Germinal center (tissue), 1 donor: ENCODE measurements at regions not wholly inside any gene's neighbourhood (a gene's known extent, or its start where the extent isn't known, plus 50 kb on each side); places are given as distances from the start of the nearest gene placed in this dataset.

ENCODE experiments used
- DNase-seq: peaks from one replicate; pipeline ENCODE4 v3.0.0; 2012; ENCODE audit warnings: mixed read lengths, low spot score

GRCh38 chr4:131081069-131081468 lies 1985.1 kb downstream of the C4orf33 start:
- no peak for DNase-seq

GRCh38 chr4:131084997-131085396 lies 1989.0 kb downstream of the C4orf33 start:
- no peak for DNase-seq

GRCh38 chr4:131091896-131092295 lies 1995.9 kb downstream of the C4orf33 start:
- no peak for DNase-seq

GRCh38 chr4:131093303-131093702 lies 1997.4 kb downstream of the C4orf33 start:
- DNase-seq, result no peak

- no peak for DNase-seq
Measured at GRCh38 chr4:131098976-131099375, 2003.0 kb downstream of the C4orf33 start.

GRCh38 chr4:131113273-131113672 lies 2017.3 kb downstream of the C4orf33 start:
- DNase-seq, result no peak

GRCh38 chr4:131113704-131114103 lies 2017.8 kb downstream of the C4orf33 start:
- no peak for DNase-seq

- DNase-seq, result no peak
Measured at GRCh38 chr4:131119661-131120060, 2023.7 kb downstream of the C4orf33 start.

GRCh38 chr4:131137196-131137595 lies 2011.9 kb upstream of the PCDH10 start:
- DNase-seq, result no peak

- DNase-seq, result no peak
Measured at GRCh38 chr4:131159261-131159660, 1989.8 kb upstream of the PCDH10 start.

GRCh38 chr4:131192318-131192717 lies 1956.8 kb upstream of the PCDH10 start:
- no peak for DNase-seq

GRCh38 chr4:131207589-131207988 lies 1941.5 kb upstream of the PCDH10 start:
- DNase-seq, result no peak

GRCh38 chr4:131248314-131248713 lies 1900.8 kb upstream of the PCDH10 start:
- no peak for DNase-seq

GRCh38 chr4:131251321-131251720 lies 1897.8 kb upstream of the PCDH10 start:
- DNase-seq, result no peak

- DNase-seq, result no peak
Measured at GRCh38 chr4:131257241-131257640, 1891.9 kb upstream of the PCDH10 start.

- DNase-seq, result no peak
Measured at GRCh38 chr4:131258361-131258760, 1890.7 kb upstream of the PCDH10 start.

- no peak for DNase-seq
Measured at GRCh38 chr4:131288441-131288840, 1860.7 kb upstream of the PCDH10 start.

- no peak for DNase-seq
Measured at GRCh38 chr4:131296192-131296591, 1852.9 kb upstream of the PCDH10 start.

- DNase-seq, result no peak
Measured at GRCh38 chr4:131302108-131302507, 1847.0 kb upstream of the PCDH10 start.

- DNase-seq, result no peak
Measured at GRCh38 chr4:131304686-131305085, 1844.4 kb upstream of the PCDH10 start.

- no peak for DNase-seq
Measured at GRCh38 chr4:131309628-131310027, 1839.5 kb upstream of the PCDH10 start.

- DNase-seq, result no peak
Measured at GRCh38 chr4:131316086-131316485, 1833.0 kb upstream of the PCDH10 start.

GRCh38 chr4:131337936-131338335 lies 1811.2 kb upstream of the PCDH10 start:
- no peak for DNase-seq

GRCh38 chr4:131339137-131339536 lies 1810.0 kb upstream of the PCDH10 start:
- DNase-seq, result no peak

GRCh38 chr4:131344761-131345160 lies 1804.3 kb upstream of the PCDH10 start:
- no peak for DNase-seq
